ENCODE measurements at regions not wholly inside any gene's neighbourhood (a gene's known extent, or its start where the extent isn't known, plus 50 kb on each side); places are given as distances from the start of the nearest gene placed in this dataset.

- Histone ChIP-seq H4K12ac (ENCODE audit: low read depth, low read length) (no peak overlapping the region), H2BK5ac (ENCODE audit: low read depth, low read length, poor library complexity) (no peak overlapping the region), H3K18ac (ENCODE audit: low read length) (no peak overlapping the region), H3K27ac (ENCODE audit: low read depth, low read length) (no peak overlapping the region), H3K36me3 (ENCODE audit: control insufficient read depth in 1 of 2, insufficient read depth in 2 of 2, low read length in 2 of 2) (no peaks in the 10 kb centered on the region), H3K27me3 (ENCODE audit: insufficient read depth, low read length) (no peaks in the 10 kb centered on the region), H4K91ac (ENCODE audit: low read depth, low read length) (no peak overlapping the region), H3K23ac (ENCODE audit: low read length) (no peak overlapping the region), H2AFZ (ENCODE audit: insufficient read depth, low read length, poor library complexity) (no peak overlapping the region), H4K8ac (ENCODE audit: low read depth, low read length) (no peak overlapping the region), H3K14ac (ENCODE audit: low read length) (no peak overlapping the region), H3K4ac (ENCODE audit: low read depth, low read length) (no peak overlapping the region), H3K9ac (ENCODE audit: low read length) (no peak overlapping the region), H3K79me2 (ENCODE audit: control insufficient read depth, insufficient read depth, low read length, poor library complexity) (no peaks in the 10 kb centered on the region), H3K9me3 (ENCODE audit: insufficient read depth, low read depth, low read length) (peaks cover 4% of the 10 kb centered on the region), H2BK120ac (ENCODE audit: insufficient read depth, low read length, poor library complexity) (no peak overlapping the region), H2AK5ac (ENCODE audit: low read length) (no peak overlapping the region), H2BK12ac (ENCODE audit: low read length) (no peak overlapping the region), H3K4me2 (ENCODE audit: low read length) (no peak overlapping the region), H3K4me1 (ENCODE audit: control insufficient read depth in 1 of 2, insufficient read depth in 2 of 2, low read length in 2 of 2) (peaks cover 2 to 24% of the 10 kb centered on the region in 2 experiments), H3K79me1 (ENCODE audit: low read length) (no peaks in the 10 kb centered on the region), H3K4me3 (ENCODE audit: low read depth, low read length) (no peak overlapping the region)
- no peak for DNase-seq
- no CpG with 5 or more reads among the region's 22 CpGs for WGBS (ENCODE audit: extremely low coverage, insufficient coverage, insufficient read length)
These were observed 83.9 kb upstream of the CIBAR2 start for GRCh38 chr16:85195900-85196772.

- Histone ChIP-seq H3K36me3 (ENCODE audit: control insufficient read depth in 1 of 2, insufficient read depth in 2 of 2, low read length in 2 of 2) (no peaks in the 10 kb centered on the region), H3K4me2 (ENCODE audit: low read length) (no peak overlapping the region), H3K4me3 (ENCODE audit: low read depth, low read length) (no peak overlapping the region), H2AFZ (ENCODE audit: insufficient read depth, low read length, poor library complexity) (peak overlapping the region; percentile 24), H4K8ac (ENCODE audit: low read depth, low read length) (no peak overlapping the region), H3K79me2 (ENCODE audit: control insufficient read depth, insufficient read depth, low read length, poor library complexity) (peaks cover 1% of the 10 kb centered on the region), H3K4ac (ENCODE audit: low read depth, low read length) (no peak overlapping the region), H3K9ac (ENCODE audit: low read length) (no peak overlapping the region), H4K91ac (ENCODE audit: low read depth, low read length) (no peak overlapping the region), H3K18ac (ENCODE audit: low read length) (peak overlapping the region; percentile 13), H2BK12ac (ENCODE audit: low read length) (peak overlapping the region; percentile 56), H3K14ac (ENCODE audit: low read length) (no peak overlapping the region), H2AK5ac (ENCODE audit: low read length) (no peak overlapping the region), H2BK5ac (ENCODE audit: low read depth, low read length, poor library complexity) (no peak overlapping the region), H2BK120ac (ENCODE audit: insufficient read depth, low read length, poor library complexity) (no peak overlapping the region), H3K27me3 (ENCODE audit: insufficient read depth, low read length) (no peaks in the 10 kb centered on the region), H3K4me1 (ENCODE audit: control insufficient read depth in 1 of 2, insufficient read depth in 2 of 2, low read length in 2 of 2) (peaks cover 3 to 26% of the 10 kb centered on the region in 2 experiments), H4K12ac (ENCODE audit: low read depth, low read length) (no peak overlapping the region), H3K27ac (ENCODE audit: low read depth, low read length) (no peak overlapping the region), H3K23ac (ENCODE audit: low read length) (no peak overlapping the region), H3K9me3 (ENCODE audit: insufficient read depth, low read depth, low read length) (peaks cover 4% of the 10 kb centered on the region), H3K79me1 (ENCODE audit: low read length) (peaks cover 1% of the 10 kb centered on the region)
- no peak for DNase-seq
- no CpG with 5 or more reads among the region's 13 CpGs for WGBS (ENCODE audit: extremely low coverage, insufficient coverage, insufficient read length)
These were observed 84.7 kb upstream of the CIBAR2 start for GRCh38 chr16:85196976-85197375.

- H2AFZ ChIP-seq (ENCODE audit: insufficient read depth, low read length, poor library complexity), result no peak overlapping the region
- DNase-seq, result peak in 1 of 2 donors; percentile 18
- H3K36me3 ChIP-seq (ENCODE audit: control insufficient read depth in 1 of 2, insufficient read depth in 2 of 2, low read length in 2 of 2), result no peaks in the 10 kb centered on the region
- H2AK5ac ChIP-seq (ENCODE audit: low read length), result peak overlapping the region; percentile 36
- peak overlapping the region; percentile 4 for H3K14ac ChIP-seq (ENCODE audit: low read length)
- H2BK120ac ChIP-seq (ENCODE audit: insufficient read depth, low read length, poor library complexity), result no peak overlapping the region
- peaks cover 10 to 33% of the 10 kb centered on the region in 2 experiments for H3K4me1 ChIP-seq (ENCODE audit: control insufficient read depth in 1 of 2, insufficient read depth in 2 of 2, low read length in 2 of 2)
- peaks cover 4% of the 10 kb centered on the region for H3K79me2 ChIP-seq (ENCODE audit: control insufficient read depth, insufficient read depth, low read length, poor library complexity)
- H3K79me1 ChIP-seq (ENCODE audit: low read length), result peaks cover 8% of the 10 kb centered on the region
- H3K4ac ChIP-seq (ENCODE audit: low read depth, low read length), result no peak overlapping the region
- H3K9ac ChIP-seq (ENCODE audit: low read length), result no peak overlapping the region
- peak overlapping the region; percentile 26 for H4K91ac ChIP-seq (ENCODE audit: low read depth, low read length)
- no peak overlapping the region for H4K12ac ChIP-seq (ENCODE audit: low read depth, low read length)
- no peak overlapping the region for H3K4me2 ChIP-seq (ENCODE audit: low read length)
- H3K23ac ChIP-seq (ENCODE audit: low read length), result no peak overlapping the region
- no peak overlapping the region for H3K27ac ChIP-seq (ENCODE audit: low read depth, low read length)
- H2BK12ac ChIP-seq (ENCODE audit: low read length), result no peak overlapping the region
- H3K4me3 ChIP-seq (ENCODE audit: low read depth, low read length), result no peak overlapping the region
- WGBS (ENCODE audit: extremely low coverage, insufficient coverage, insufficient read length), result no CpG with 5 or more reads among the region's 22 CpGs
- H2BK5ac ChIP-seq (ENCODE audit: low read depth, low read length, poor library complexity), result no peak overlapping the region
- peak overlapping the region; percentile 46 for H3K18ac ChIP-seq (ENCODE audit: low read length)
- H3K27me3 ChIP-seq (ENCODE audit: insufficient read depth, low read length), result no peaks in the 10 kb centered on the region
- H4K8ac ChIP-seq (ENCODE audit: low read depth, low read length), result no peak overlapping the region
- H3K9me3 ChIP-seq (ENCODE audit: insufficient read depth, low read depth, low read length), result peaks cover 4% of the 10 kb centered on the region
These were observed 85.6 kb upstream of the CIBAR2 start for GRCh38 chr16:85197611-85198566.

GRCh38 chr16:85199069-85199725, 86.9 kb upstream of the CIBAR2 start:
- no peak overlapping the region for H2AFZ ChIP-seq (ENCODE audit: insufficient read depth, low read length, poor library complexity)
- no peak overlapping the region for H3K4ac ChIP-seq (ENCODE audit: low read depth, low read length)
- H4K8ac ChIP-seq (ENCODE audit: low read depth, low read length), result no peak overlapping the region
- no peak overlapping the region for H4K91ac ChIP-seq (ENCODE audit: low read depth, low read length)
- no peak overlapping the region for H2BK12ac ChIP-seq (ENCODE audit: low read length)
- H3K79me1 ChIP-seq (ENCODE audit: low read length), result peaks cover 13% of the 10 kb centered on the region
- H2AK5ac ChIP-seq (ENCODE audit: low read length), result no peak overlapping the region
- no peak overlapping the region for H3K4me3 ChIP-seq (ENCODE audit: low read depth, low read length)
- H3K27me3 ChIP-seq (ENCODE audit: insufficient read depth, low read length), result no peaks in the 10 kb centered on the region
- no peak overlapping the region for H3K9ac ChIP-seq (ENCODE audit: low read length)
- peaks cover 15 to 39% of the 10 kb centered on the region in 2 experiments for H3K4me1 ChIP-seq (ENCODE audit: control insufficient read depth in 1 of 2, insufficient read depth in 2 of 2, low read length in 2 of 2)
- no CpG with 5 or more reads among the region's 21 CpGs for WGBS (ENCODE audit: extremely low coverage, insufficient coverage, insufficient read length)
- H3K36me3 ChIP-seq (ENCODE audit: control insufficient read depth in 1 of 2, insufficient read depth in 2 of 2, low read length in 2 of 2), result no peaks in the 10 kb centered on the region
- peaks cover 7% of the 10 kb centered on the region for H3K9me3 ChIP-seq (ENCODE audit: insufficient read depth, low read depth, low read length)
- H2BK5ac ChIP-seq (ENCODE audit: low read depth, low read length, poor library complexity), result no peak overlapping the region
- no peak overlapping the region for H3K23ac ChIP-seq (ENCODE audit: low read length)
- H3K27ac ChIP-seq (ENCODE audit: low read depth, low read length), result no peak overlapping the region
- no peak overlapping the region for H3K14ac ChIP-seq (ENCODE audit: low read length)
- no peak overlapping the region for H3K18ac ChIP-seq (ENCODE audit: low read length)
- DNase-seq, result peak; percentile 85 to 87
- peaks cover 4% of the 10 kb centered on the region for H3K79me2 ChIP-seq (ENCODE audit: control insufficient read depth, insufficient read depth, low read length, poor library complexity)
- H2BK120ac ChIP-seq (ENCODE audit: insufficient read depth, low read length, poor library complexity), result no peak overlapping the region
- no peak overlapping the region for H3K4me2 ChIP-seq (ENCODE audit: low read length)
- H4K12ac ChIP-seq (ENCODE audit: low read depth, low read length), result no peak overlapping the region

All from trophoblast cell (in vitro differentiated cells and primary cell).